Activated T-helper 17 cell treated with anti-CD3 and anti-CD28 coated beads, Interleukin-2, amount 50 U/mL, for 72 hours (primary cell): ENCODE measurements at regions not wholly inside any gene's neighbourhood (a gene's known extent, or its start where the extent isn't known, plus 50 kb on each side); places are given as distances from the start of the nearest gene placed in this dataset.
"Not testable (repeated sequence)": the region's sequence is repeated elsewhere in the genome, so short reads cannot be mapped to it uniquely, and the experiment has no call there.

ENCODE experiments used
- ATAC-seq: fragments of 150-1000 bp; cut with Tn5 transposase; replicated peaks from 2 replicates; pipeline ENCODE4 v1.10.0; 2021; ENCODE audit warnings: mild to moderate bottlenecking, moderate library complexity
- H3K27ac Mint-ChIP-seq: one replicate; pipeline ENCODE4 v1.8.0; 2022; ENCODE audit warnings: mixed read lengths
- H3K27me3 Mint-ChIP-seq: one replicate; pipeline ENCODE4 v1.8.0; 2022; ENCODE audit warnings: mixed read lengths
- H3K36me3 Mint-ChIP-seq: one replicate; pipeline ENCODE4 v1.8.0; 2022; ENCODE audit warnings: low read depth, mild to moderate bottlenecking, mixed read lengths
- H3K4me1 Mint-ChIP-seq: one replicate; pipeline ENCODE4 v1.8.0; 2022; ENCODE audit warnings: mixed read lengths
- H3K4me3 Mint-ChIP-seq: one replicate; pipeline ENCODE4 v1.8.0; 2022; ENCODE audit warnings: mild to moderate bottlenecking, mixed read lengths
- H3K9me3 Mint-ChIP-seq: one replicate; pipeline ENCODE4 v1.8.0; 2022; ENCODE audit warnings: mixed read lengths

GRCh38 chr2:163044114-163044513 is 205.5 kb upstream of the KCNH7 start:
- no peaks in the 10 kb centered on the region for H3K36me3 Mint-ChIP-seq
- no peak overlapping the region for H3K27ac Mint-ChIP-seq
- no peak overlapping the region for H3K4me3 Mint-ChIP-seq
- no peaks in the 10 kb centered on the region for H3K4me1 Mint-ChIP-seq
- H3K9me3 Mint-ChIP-seq: peaks cover 7% of the 10 kb centered on the region
- no peaks in the 10 kb centered on the region for H3K27me3 Mint-ChIP-seq
- ATAC-seq: no peak

GRCh38 chr2:163043201-163043600 is 204.6 kb upstream of the KCNH7 start:
- H3K36me3 Mint-ChIP-seq: no peaks in the 10 kb centered on the region
- no peak for ATAC-seq
- H3K27me3 Mint-ChIP-seq: no peaks in the 10 kb centered on the region
- H3K9me3 Mint-ChIP-seq: peaks cover 7% of the 10 kb centered on the region
- H3K27ac Mint-ChIP-seq: no peak overlapping the region
- H3K4me3 Mint-ChIP-seq: no peak overlapping the region
- H3K4me1 Mint-ChIP-seq: no peaks in the 10 kb centered on the region

DNA sequence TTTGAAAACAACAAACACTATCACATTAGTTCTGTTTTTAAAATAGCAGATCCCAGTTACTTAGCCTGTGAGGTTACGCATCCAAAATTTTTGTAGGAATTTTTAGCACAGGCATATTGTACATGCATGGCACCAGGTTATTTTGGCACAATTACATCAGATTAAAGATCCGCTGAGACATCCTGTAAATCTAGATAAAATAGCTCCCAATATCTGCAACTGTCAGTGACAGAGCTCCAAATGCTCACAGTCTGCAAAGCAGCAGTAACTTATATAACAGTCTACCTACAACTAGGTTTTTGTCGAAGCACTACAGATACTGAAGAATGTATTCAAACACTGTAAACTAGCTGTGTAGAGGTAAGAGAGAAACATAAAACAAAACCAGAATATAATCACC is 200.7 kb upstream of the KCNH7 start:
- no peaks in the 10 kb centered on the region for H3K36me3 Mint-ChIP-seq
- H3K27me3 Mint-ChIP-seq: no peaks in the 10 kb centered on the region
- H3K4me1 Mint-ChIP-seq: no peaks in the 10 kb centered on the region
- H3K9me3 Mint-ChIP-seq: peaks cover 7% of the 10 kb centered on the region
- H3K27ac Mint-ChIP-seq: no peak overlapping the region
- ATAC-seq: no peak
- H3K4me3 Mint-ChIP-seq: no peak overlapping the region

GRCh38 chr2:163028807-163029206 is 190.2 kb upstream of the KCNH7 start:
- Mint-ChIP-seq H3K4me1 (no peaks in the 10 kb centered on the region), H3K27ac (no peak overlapping the region), H3K27me3 (no peaks in the 10 kb centered on the region), H3K4me3 (no peak overlapping the region), H3K9me3 (peaks cover 5% of the 10 kb centered on the region), H3K36me3 (no peaks in the 10 kb centered on the region)
- no peak for ATAC-seq

DNA sequence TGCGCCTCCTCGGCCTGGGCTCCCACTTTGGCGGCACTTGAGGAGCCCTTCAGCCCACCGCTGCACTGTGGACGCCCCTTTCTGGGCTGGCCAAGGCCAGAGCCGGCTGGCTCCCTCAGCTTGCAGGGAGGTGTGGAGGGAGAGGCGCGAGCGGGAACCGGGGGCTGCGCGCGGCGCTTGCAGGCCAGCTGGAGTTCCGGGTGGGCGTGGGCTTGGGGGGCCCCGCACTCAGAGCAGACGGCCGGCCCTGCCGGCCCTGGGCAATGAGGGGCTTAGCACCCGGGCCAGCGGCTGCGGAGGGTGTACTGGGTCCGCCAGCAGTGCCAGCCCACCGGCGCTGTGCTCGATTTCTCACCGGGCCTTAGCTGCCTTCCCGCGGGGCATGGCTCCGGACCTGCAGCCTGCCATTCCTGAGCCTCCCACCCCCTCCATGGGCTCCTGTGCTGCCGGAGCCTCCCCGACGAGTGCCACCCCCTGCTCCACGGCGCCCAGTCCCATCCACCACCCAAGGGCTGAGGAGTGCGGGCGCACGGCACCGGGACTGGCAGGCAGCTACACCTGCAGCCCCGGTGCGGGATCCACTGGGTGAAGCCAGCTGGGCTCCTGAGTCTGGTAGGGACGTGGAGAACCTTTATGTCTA is 187.7 kb upstream of the KCNH7 start:
- not testable (repeated sequence) for H3K4me3 Mint-ChIP-seq, H3K27me3 Mint-ChIP-seq, H3K36me3 Mint-ChIP-seq, H3K4me1 Mint-ChIP-seq, H3K27ac Mint-ChIP-seq, ATAC-seq
- peaks cover 16% of the 10 kb centered on the region for H3K9me3 Mint-ChIP-seq

GRCh38 chr2:163016882-163017281 is 178.3 kb upstream of the KCNH7 start:
- not testable (repeated sequence) for H3K9me3 Mint-ChIP-seq, H3K4me1 Mint-ChIP-seq, H3K4me3 Mint-ChIP-seq, ATAC-seq, H3K27ac Mint-ChIP-seq, H3K36me3 Mint-ChIP-seq, H3K27me3 Mint-ChIP-seq

DNA sequence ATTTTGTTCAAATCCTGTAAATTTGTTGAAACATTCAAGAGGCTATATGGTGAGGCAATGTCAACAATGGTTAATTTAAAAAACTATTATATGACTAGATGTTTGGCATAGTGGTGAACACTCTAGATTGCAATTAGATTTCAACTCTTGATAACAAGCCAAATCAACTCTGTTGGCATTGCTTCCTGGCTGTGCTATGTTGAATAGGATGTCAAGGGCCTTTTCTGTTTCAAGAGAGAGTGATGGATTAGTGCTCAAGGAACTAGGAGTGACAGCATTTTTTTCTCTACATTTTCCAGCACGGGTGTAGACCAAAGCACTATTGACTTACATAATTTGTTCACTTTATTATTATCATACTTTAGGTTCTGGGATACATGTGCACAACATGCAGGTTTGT is 172.4 kb upstream of the KCNH7 start:
- H3K9me3 Mint-ChIP-seq: peaks cover 10% of the 10 kb centered on the region
- no peaks in the 10 kb centered on the region for H3K36me3 Mint-ChIP-seq
- ATAC-seq: no peak
- no peaks in the 10 kb centered on the region for H3K4me1 Mint-ChIP-seq
- no peaks in the 10 kb centered on the region for H3K27me3 Mint-ChIP-seq
- H3K4me3 Mint-ChIP-seq: no peak overlapping the region
- H3K27ac Mint-ChIP-seq: no peak overlapping the region

DNA sequence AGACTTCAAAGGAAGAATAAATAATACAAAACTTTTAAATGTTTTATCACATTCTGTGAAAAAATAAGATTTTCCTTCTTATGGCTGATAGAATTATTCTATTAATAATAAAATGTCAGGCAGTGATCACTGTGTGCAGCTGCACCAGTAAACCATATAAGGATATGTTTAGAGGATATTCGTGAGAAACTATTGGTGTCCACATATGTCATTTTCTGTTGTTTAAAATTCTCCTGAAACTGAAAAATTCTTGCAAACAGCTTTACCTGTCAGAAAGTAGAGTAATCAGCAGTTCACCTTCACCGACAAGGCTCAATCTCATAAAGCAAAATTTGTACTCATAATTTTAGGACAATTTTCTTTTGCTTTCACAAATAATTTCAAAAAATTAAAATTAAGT is 170.1 kb upstream of the KCNH7 start:
- H3K4me1 Mint-ChIP-seq: no peaks in the 10 kb centered on the region
- H3K9me3 Mint-ChIP-seq: peaks cover 4% of the 10 kb centered on the region
- no peak for ATAC-seq
- no peak overlapping the region for H3K4me3 Mint-ChIP-seq
- H3K36me3 Mint-ChIP-seq: no peaks in the 10 kb centered on the region
- H3K27me3 Mint-ChIP-seq: no peaks in the 10 kb centered on the region
- H3K27ac Mint-ChIP-seq: no peak overlapping the region

DNA sequence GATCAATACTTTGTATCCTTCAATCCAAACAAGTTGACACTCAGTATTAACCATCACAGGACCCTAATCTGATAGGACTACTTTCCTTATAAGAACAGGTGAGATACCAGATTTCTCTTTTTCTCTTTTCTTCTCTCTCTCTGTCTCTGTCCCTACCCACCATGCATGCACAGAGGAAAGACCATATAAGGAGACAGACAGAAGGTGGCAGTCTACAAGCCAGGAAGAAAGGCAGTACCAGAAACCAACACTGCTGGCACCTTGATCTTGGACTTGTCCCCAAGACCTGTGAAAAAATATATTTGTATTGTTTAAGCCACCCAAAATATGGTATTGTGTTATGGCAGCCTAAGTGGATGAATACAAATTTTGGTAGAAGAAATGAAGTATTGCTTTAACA is 156.2 kb upstream of the KCNH7 start:
- Mint-ChIP-seq H3K27ac (no peak overlapping the region), H3K4me3 (no peak overlapping the region), H3K4me1 (no peaks in the 10 kb centered on the region), H3K36me3 (no peaks in the 10 kb centered on the region), H3K9me3 (peaks cover 10% of the 10 kb centered on the region), H3K27me3 (no peaks in the 10 kb centered on the region)
- ATAC-seq: no peak

GRCh38 chr2:162992828-162993227 is 154.3 kb upstream of the KCNH7 start:
- H3K4me3 Mint-ChIP-seq: no peak overlapping the region
- H3K27me3 Mint-ChIP-seq: no peaks in the 10 kb centered on the region
- no peaks in the 10 kb centered on the region for H3K36me3 Mint-ChIP-seq
- H3K4me1 Mint-ChIP-seq: no peaks in the 10 kb centered on the region
- peaks cover 15% of the 10 kb centered on the region for H3K9me3 Mint-ChIP-seq
- no peak overlapping the region for H3K27ac Mint-ChIP-seq
- ATAC-seq: no peak

- no peaks in the 10 kb centered on the region for H3K36me3 Mint-ChIP-seq
- H3K9me3 Mint-ChIP-seq: peaks cover 12% of the 10 kb centered on the region
- no peak for ATAC-seq
- H3K4me1 Mint-ChIP-seq: no peaks in the 10 kb centered on the region
- no peaks in the 10 kb centered on the region for H3K27me3 Mint-ChIP-seq
- no peak overlapping the region for H3K27ac Mint-ChIP-seq
- H3K4me3 Mint-ChIP-seq: no peak overlapping the region
These were observed 150.9 kb upstream of the KCNH7 start for GRCh38 chr2:162989507-162989906.

- no peak for ATAC-seq
- Mint-ChIP-seq H3K9me3 (peaks cover 4% of the 10 kb centered on the region), H3K36me3 (no peaks in the 10 kb centered on the region), H3K4me3 (no peak overlapping the region), H3K27ac (no peak overlapping the region), H3K4me1 (no peaks in the 10 kb centered on the region), H3K27me3 (no peaks in the 10 kb centered on the region)
These were observed 136.2 kb upstream of the KCNH7 start for GRCh38 chr2:162974771-162975170.

DNA sequence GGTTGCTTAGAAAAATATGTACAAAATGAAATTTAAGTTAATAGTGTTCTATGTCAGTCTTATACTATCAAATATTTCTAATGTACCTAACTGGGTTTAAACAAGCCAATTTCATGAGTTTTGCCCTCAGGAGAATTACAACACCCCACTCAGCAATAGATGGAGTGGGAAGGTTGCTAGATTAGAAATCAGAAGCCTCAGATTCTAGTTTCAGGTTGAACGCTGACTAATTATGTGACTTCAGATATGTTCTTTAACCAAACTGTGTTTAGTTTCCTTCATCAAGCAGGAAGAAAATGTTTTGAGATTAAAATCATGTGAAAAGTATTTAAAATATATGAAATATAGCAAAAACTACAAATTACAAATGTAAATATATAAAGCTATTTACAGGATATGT is 133.8 kb upstream of the KCNH7 start:
- no peak for ATAC-seq
- no peak overlapping the region for H3K4me3 Mint-ChIP-seq
- no peaks in the 10 kb centered on the region for H3K36me3 Mint-ChIP-seq
- no peaks in the 10 kb centered on the region for H3K4me1 Mint-ChIP-seq
- peaks cover 4% of the 10 kb centered on the region for H3K9me3 Mint-ChIP-seq
- no peak overlapping the region for H3K27ac Mint-ChIP-seq
- no peaks in the 10 kb centered on the region for H3K27me3 Mint-ChIP-seq

GRCh38 chr2:162968306-162968705 is 129.7 kb upstream of the KCNH7 start:
- Mint-ChIP-seq H3K36me3 (no peaks in the 10 kb centered on the region), H3K4me3 (no peak overlapping the region), H3K27ac (no peak overlapping the region), H3K27me3 (no peaks in the 10 kb centered on the region), H3K4me1 (no peaks in the 10 kb centered on the region), H3K9me3 (peaks cover 8% of the 10 kb centered on the region)
- no peak for ATAC-seq

- H3K27ac Mint-ChIP-seq: no peak overlapping the region
- peaks cover 8% of the 10 kb centered on the region for H3K9me3 Mint-ChIP-seq
- no peaks in the 10 kb centered on the region for H3K4me1 Mint-ChIP-seq
- no peaks in the 10 kb centered on the region for H3K27me3 Mint-ChIP-seq
- H3K36me3 Mint-ChIP-seq: no peaks in the 10 kb centered on the region
- no peak for ATAC-seq
- H3K4me3 Mint-ChIP-seq: no peak overlapping the region
These were observed 129.2 kb upstream of the KCNH7 start for GRCh38 chr2:162967811-162968210.

- no peak overlapping the region for H3K27ac Mint-ChIP-seq
- no peaks in the 10 kb centered on the region for H3K36me3 Mint-ChIP-seq
- H3K27me3 Mint-ChIP-seq: no peaks in the 10 kb centered on the region
- no peak for ATAC-seq
- H3K9me3 Mint-ChIP-seq: peaks cover 8% of the 10 kb centered on the region
- no peaks in the 10 kb centered on the region for H3K4me1 Mint-ChIP-seq
- H3K4me3 Mint-ChIP-seq: no peak overlapping the region
These were observed 128.6 kb upstream of the KCNH7 start for GRCh38 chr2:162967147-162967546.
